ENCODE measurements at regions not wholly inside any gene's neighbourhood (a gene's known extent, or its start where the extent isn't known, plus 50 kb on each side); places are given as distances from the start of the nearest gene placed in this dataset.
A peak's percentile ranks its signal among the peaks of the same experiment; 100 is the strongest.
"Not testable (repeated sequence)": the region's sequence is repeated elsewhere in the genome, so short reads cannot be mapped to it uniquely, and the experiment has no call there.

DNA sequence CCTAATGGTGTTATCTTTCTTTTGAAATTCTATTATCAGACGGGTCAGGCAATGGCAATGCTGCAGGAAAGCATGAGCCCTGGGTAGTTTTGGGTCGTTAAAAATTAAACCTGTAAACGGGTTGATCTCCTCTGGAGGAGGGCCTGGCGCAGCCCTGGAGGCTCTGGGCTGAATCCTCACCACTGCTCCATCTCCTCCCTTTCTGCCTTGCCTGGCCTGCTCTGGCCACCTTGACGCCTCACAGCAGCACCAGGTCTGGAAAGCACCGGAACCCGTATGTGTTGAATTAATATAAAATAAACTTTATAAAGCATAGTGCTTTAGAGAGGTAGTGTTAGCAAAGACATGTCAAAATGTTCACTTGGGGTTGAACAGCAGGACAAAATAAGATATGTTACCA is 316.1 kb downstream of the LNPK start:
- no peak for DNase-seq (ENCODE audit: low read depth)

GRCh38 chr2:175684466-175684865 is 317.6 kb downstream of the LNPK start:
- DNase-seq (ENCODE audit: low read depth) = no peak

GRCh38 chr2:175679728-175680127 is 322.3 kb downstream of the LNPK start:
- no peak for DNase-seq (ENCODE audit: low read depth)

- no peak for DNase-seq (ENCODE audit: low read depth)
These were observed 322.8 kb downstream of the LNPK start for GRCh38 chr2:175679231-175679630.

GRCh38 chr2:175677880-175678279 is 324.2 kb downstream of the LNPK start:
- no peak for DNase-seq (ENCODE audit: low read depth)

DNA sequence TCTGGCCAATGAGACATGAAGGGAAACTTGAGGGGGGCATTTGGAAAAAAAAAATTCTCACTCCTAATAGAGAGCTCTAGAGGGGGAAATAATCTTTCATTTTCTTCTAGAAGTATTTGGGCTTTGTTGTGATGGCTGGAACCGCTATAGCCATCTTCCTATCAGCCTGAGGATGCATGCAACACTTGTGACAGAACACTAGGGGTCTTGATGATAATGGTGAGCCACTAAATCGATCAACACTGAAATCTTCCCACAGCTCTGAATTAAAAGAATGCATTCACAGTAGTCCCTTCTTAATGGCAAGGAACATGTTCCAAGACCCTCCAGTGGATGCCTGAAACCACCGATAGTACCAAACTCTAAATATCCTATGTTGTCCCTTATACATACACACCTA is 325.3 kb downstream of the LNPK start:
- no peak for DNase-seq (ENCODE audit: low read depth)

DNA sequence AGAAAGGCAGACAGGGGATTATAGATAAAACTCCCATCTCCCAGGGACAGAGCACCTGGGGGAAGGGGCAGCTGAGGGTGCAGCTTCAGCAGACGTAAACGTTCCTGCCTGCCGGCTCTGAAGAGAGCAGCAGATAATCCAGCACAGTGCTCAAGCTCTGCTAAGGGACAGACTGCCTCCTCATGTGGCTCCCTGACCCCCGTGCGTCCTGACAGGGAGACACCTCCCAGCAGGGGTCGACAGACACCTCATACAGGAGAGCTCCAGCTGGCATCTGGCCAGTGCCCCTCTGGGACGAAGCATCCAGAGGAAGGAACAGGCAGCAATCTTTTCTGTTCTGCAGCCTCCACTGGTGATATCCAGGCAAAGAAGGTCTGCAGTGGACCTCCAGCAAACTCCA is 333.3 kb downstream of the LNPK start:
- not testable (repeated sequence) for DNase-seq (ENCODE audit: low read depth)

DNA sequence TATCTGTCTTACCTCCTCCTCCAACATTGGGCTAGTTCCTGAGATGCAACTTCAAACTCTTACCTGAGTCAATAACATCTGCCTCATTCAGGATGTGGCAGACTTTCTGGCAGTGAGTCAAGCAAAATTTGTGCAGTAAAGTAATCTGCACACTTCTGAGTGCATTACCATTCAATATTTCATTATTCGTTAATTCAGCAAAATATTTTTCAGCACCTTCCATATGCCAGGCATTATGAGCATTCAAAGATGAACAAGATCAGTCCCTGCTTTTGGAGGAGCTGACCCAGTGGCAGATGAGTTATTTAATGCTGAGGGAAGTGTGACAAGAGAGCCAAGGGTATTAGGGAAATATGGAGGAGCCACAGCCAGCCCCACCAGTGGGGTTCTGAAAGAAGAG is 339.7 kb downstream of the LNPK start:
- DNase-seq (ENCODE audit: low read depth) = no peak

GRCh38 chr2:175648577-175649063 is 353.4 kb downstream of the LNPK start:
- DNase-seq (ENCODE audit: low read depth) = no peak

- no peak for DNase-seq (ENCODE audit: low read depth)
These were observed 355.0 kb downstream of the LNPK start for GRCh38 chr2:175647058-175647457.

- DNase-seq (ENCODE audit: low read depth) = no peak
These were observed 361.4 kb downstream of the LNPK start for GRCh38 chr2:175640655-175641054.

DNA sequence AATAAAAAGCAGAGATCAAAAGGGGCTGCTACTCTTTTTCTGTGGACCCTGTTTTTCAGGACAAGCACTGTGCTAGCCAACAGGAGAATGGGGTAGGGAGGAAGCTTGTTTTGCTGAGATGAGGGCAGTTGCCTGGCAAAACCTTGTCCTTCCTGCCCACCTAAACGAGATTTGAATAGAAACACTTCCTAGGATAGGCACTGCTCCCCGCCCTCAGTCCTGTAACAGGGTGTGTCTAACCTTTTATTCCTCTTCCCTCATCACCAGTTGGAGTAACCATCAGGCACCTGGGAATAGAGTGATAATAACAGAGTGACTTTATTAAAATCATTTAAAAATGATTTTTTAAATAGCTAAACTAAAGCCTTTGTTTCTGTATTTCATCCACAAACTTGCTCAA is 368.8 kb downstream of the LNPK start:
- DNase-seq (ENCODE audit: low read depth) = no peak

DNA sequence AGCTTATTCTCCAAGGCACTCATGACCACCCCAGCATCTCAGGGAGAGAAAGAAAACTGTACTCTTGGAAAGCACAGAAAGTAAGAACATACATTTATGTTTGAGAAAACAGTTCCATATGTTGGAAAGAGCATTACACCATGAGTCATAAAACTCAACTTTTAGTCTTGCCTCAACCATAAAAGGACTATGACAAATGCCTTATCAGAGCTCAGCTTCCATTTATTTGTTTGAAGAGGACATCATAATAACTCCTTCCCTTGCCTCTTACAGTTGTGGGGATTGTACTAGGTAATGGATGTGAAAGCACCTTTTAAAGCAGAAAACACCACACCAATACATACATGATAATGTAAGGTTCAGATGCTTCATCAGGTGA is 370.8 kb downstream of the LNPK start:
- no peak for DNase-seq (ENCODE audit: low read depth)

- no peak for DNase-seq (ENCODE audit: low read depth)
These were observed 371.5 kb downstream of the LNPK start for GRCh38 chr2:175630280-175631244.

DNA sequence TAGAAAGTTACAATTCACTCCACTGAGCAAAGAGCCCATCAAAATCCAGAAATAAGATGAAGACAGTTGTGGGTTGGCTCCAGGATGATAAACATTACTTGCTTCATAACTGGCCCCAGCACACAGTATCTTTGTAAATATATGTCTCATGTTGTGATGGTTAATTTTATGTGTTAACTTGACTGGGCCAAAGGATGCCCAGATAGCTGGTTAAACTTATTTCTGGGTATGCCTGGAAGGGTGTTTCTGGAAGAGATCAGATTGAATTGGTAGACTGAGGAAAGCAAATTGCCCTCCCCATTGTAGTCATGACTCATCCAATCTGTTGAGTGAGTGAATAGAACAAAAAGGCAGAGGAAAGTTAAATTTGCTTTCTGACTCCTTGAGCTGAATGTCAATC is 373.8 kb downstream of the LNPK start:
- DNase-seq (ENCODE audit: low read depth) = no peak

GRCh38 chr2:175627405-175627804 is 374.7 kb downstream of the LNPK start:
- peak; percentile 17 for DNase-seq (ENCODE audit: low read depth)

- no peak for DNase-seq (ENCODE audit: low read depth)
These were observed 375.3 kb downstream of the LNPK start for GRCh38 chr2:175626796-175627195.

GRCh38 chr2:175624785-175625184 is 377.3 kb downstream of the LNPK start:
- no peak for DNase-seq (ENCODE audit: low read depth)

GRCh38 chr2:175624211-175624761 is 377.8 kb downstream of the LNPK start:
- no peak for DNase-seq (ENCODE audit: low read depth)

GRCh38 chr2:175621821-175622220 is 380.2 kb downstream of the LNPK start:
- DNase-seq (ENCODE audit: low read depth) = no peak

- DNase-seq (ENCODE audit: low read depth) = no peak
These were observed 382.0 kb downstream of the LNPK start for GRCh38 chr2:175620106-175620505.

- no peak for DNase-seq (ENCODE audit: low read depth)
These were observed 382.7 kb downstream of the LNPK start for GRCh38 chr2:175619179-175620045.

Measured in RPMI7951 (cell line).